ENCODE measurements at regions not wholly inside any gene's neighbourhood (a gene's known extent, or its start where the extent isn't known, plus 50 kb on each side); places are given as distances from the start of the nearest gene placed in this dataset.

DNA sequence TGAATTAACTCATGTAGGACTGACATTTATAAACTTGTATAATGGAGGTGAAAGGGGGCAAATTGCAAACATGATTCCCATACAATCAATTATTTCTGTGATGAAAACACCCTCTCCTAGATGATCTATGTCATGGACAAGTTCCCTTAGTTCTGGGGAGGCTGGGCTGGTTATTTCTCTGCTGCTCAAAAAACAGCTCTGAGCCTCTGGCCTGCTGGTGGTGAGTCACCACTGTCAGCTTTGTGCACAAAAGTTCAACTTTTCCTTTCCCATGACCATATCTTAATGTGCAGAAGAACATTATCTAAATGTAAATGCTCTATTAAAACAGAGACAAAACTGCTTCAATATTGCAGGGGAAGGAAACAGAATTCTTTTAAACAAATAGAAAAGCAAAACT lies 85.0 kb downstream of the HMHB1 start:
- TF ChIP-seq, protein P1, sequence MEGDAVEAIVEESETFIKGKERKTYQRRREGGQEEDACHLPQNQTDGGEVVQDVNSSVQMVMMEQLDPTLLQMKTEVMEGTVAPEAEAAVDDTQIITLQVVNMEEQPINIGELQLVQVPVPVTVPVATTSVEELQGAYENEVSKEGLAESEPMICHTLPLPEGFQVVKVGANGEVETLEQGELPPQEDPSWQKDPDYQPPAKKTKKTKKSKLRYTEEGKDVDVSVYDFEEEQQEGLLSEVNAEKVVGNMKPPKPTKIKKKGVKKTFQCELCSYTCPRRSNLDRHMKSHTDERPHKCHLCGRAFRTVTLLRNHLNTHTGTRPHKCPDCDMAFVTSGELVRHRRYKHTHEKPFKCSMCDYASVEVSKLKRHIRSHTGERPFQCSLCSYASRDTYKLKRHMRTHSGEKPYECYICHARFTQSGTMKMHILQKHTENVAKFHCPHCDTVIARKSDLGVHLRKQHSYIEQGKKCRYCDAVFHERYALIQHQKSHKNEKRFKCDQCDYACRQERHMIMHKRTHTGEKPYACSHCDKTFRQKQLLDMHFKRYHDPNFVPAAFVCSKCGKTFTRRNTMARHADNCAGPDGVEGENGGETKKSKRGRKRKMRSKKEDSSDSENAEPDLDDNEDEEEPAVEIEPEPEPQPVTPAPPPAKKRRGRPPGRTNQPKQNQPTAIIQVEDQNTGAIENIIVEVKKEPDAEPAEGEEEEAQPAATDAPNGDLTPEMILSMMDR (IDR thresholded peaks at IDR 0.05; ENCODE audit: poor library complexity, severe bottlenecking), result no peak
- TF ChIP-seq, protein P2, sequence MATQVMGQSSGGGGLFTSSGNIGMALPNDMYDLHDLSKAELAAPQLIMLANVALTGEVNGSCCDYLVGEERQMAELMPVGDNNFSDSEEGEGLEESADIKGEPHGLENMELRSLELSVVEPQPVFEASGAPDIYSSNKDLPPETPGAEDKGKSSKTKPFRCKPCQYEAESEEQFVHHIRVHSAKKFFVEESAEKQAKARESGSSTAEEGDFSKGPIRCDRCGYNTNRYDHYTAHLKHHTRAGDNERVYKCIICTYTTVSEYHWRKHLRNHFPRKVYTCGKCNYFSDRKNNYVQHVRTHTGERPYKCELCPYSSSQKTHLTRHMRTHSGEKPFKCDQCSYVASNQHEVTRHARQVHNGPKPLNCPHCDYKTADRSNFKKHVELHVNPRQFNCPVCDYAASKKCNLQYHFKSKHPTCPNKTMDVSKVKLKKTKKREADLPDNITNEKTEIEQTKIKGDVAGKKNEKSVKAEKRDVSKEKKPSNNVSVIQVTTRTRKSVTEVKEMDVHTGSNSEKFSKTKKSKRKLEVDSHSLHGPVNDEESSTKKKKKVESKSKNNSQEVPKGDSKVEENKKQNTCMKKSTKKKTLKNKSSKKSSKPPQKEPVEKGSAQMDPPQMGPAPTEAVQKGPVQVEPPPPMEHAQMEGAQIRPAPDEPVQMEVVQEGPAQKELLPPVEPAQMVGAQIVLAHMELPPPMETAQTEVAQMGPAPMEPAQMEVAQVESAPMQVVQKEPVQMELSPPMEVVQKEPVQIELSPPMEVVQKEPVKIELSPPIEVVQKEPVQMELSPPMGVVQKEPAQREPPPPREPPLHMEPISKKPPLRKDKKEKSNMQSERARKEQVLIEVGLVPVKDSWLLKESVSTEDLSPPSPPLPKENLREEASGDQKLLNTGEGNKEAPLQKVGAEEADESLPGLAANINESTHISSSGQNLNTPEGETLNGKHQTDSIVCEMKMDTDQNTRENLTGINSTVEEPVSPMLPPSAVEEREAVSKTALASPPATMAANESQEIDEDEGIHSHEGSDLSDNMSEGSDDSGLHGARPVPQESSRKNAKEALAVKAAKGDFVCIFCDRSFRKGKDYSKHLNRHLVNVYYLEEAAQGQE (IDR thresholded peaks at IDR 0.05; ENCODE audit: borderline replicate concordance), result no peak

All from neural cell (in vitro differentiated cells).